ENCODE measurements at regions not wholly inside any gene's neighbourhood (a gene's known extent, or its start where the extent isn't known, plus 50 kb on each side); places are given as distances from the start of the nearest gene placed in this dataset.

GRCh38 chr6:126526547-126526946 is 186.6 kb downstream of the CENPW start:
- intact Hi-C loops (cut with micrococcal nuclease) = no loop called here
- no peak for ATAC-seq
- no peak for DNase-seq

- intact Hi-C loops (cut with micrococcal nuclease) = no loop called here
- no peak for DNase-seq
- ATAC-seq = no peak
Measured at GRCh38 chr6:126526996-126527606, 187.2 kb downstream of the CENPW start.

GRCh38 chr6:126529637-126530362 is 189.9 kb downstream of the CENPW start:
- no peak for ATAC-seq
- intact Hi-C loops (cut with micrococcal nuclease) = no loop called here
- no peak for DNase-seq

- DNase-seq (no peak), ATAC-seq (no peak)
- intact Hi-C loops (cut with micrococcal nuclease) = no loop called here
Measured at GRCh38 chr6:126530775-126531174, 190.9 kb downstream of the CENPW start.

- ATAC-seq (no peak), DNase-seq (no peak)
- intact Hi-C loops (cut with micrococcal nuclease) = no loop called here
Measured at GRCh38 chr6:126531286-126531685, 191.4 kb downstream of the CENPW start.

GRCh38 chr6:126531840-126532239 is 191.9 kb downstream of the CENPW start:
- ATAC-seq = no peak
- intact Hi-C loops (cut with micrococcal nuclease) = no loop called here

GRCh38 chr6:126534401-126534800 is 194.5 kb downstream of the CENPW start:
- intact Hi-C loops (cut with micrococcal nuclease) = no loop called here
- ATAC-seq (no peak), DNase-seq (no peak)

More at GRCh38 chr6:126531840-126532239, 191.9 kb downstream of the CENPW start:
- DNase-seq = no peak

GRCh38 chr6:126535138-126535537 is 195.2 kb downstream of the CENPW start:
- intact Hi-C loops (cut with micrococcal nuclease) = no loop called here
- no peak for DNase-seq
- no peak for ATAC-seq

- no peak for DNase-seq
- intact Hi-C loops (cut with micrococcal nuclease) = no loop called here
- no peak for ATAC-seq
Measured at GRCh38 chr6:126535595-126535994, 195.7 kb downstream of the CENPW start.

GRCh38 chr6:126537061-126537816 is 197.3 kb downstream of the CENPW start:
- intact Hi-C loops (cut with micrococcal nuclease) = no loop called here
- no peak for DNase-seq

GRCh38 chr6:126539022-126539421 is 199.1 kb downstream of the CENPW start:
- no peak for ATAC-seq
- intact Hi-C loops (cut with micrococcal nuclease) = no loop called here
- no peak for DNase-seq

More at GRCh38 chr6:126537061-126537816, 197.3 kb downstream of the CENPW start:
- ATAC-seq = no peak

GRCh38 chr6:126540161-126540560 is 200.2 kb downstream of the CENPW start:
- intact Hi-C loops (cut with micrococcal nuclease) = no loop called here
- DNase-seq = no peak
- ATAC-seq = no peak

GRCh38 chr6:126541806-126542491 is 202.0 kb downstream of the CENPW start:
- ATAC-seq (no peak), DNase-seq (no peak)
- intact Hi-C loops (cut with micrococcal nuclease) = no loop called here

- ATAC-seq = no peak
- intact Hi-C loops (cut with micrococcal nuclease) = no loop called here
Measured at GRCh38 chr6:126546541-126547120, 206.7 kb downstream of the CENPW start.

GRCh38 chr6:126548300-126548699 is 208.4 kb downstream of the CENPW start:
- ATAC-seq (no peak), DNase-seq (no peak)
- intact Hi-C loops (cut with micrococcal nuclease) = no loop called here

More at GRCh38 chr6:126546541-126547120, 206.7 kb downstream of the CENPW start:
- DNase-seq = no peak

- ATAC-seq = no peak
- intact Hi-C loops (cut with micrococcal nuclease) = no loop called here
- no peak for DNase-seq
Measured at GRCh38 chr6:126550323-126550722, 210.4 kb downstream of the CENPW start.

GRCh38 chr6:126551832-126552231 is 211.9 kb downstream of the CENPW start:
- intact Hi-C loops (cut with micrococcal nuclease) = no loop called here
- no peak for DNase-seq
- no peak for ATAC-seq

GRCh38 chr6:126553854-126554253 is 213.9 kb downstream of the CENPW start:
- ATAC-seq = no peak
- intact Hi-C loops (cut with micrococcal nuclease) = no loop called here

GRCh38 chr6:126570507-126570906 is 230.6 kb downstream of the CENPW start:
- intact Hi-C loops (cut with micrococcal nuclease) = no loop called here
- DNase-seq (no peak), ATAC-seq (no peak)

More at GRCh38 chr6:126553854-126554253, 213.9 kb downstream of the CENPW start:
- no peak for DNase-seq
